Fibroblast of the aortic adventitia (primary cell): ENCODE measurements at regions not wholly inside any gene's neighbourhood (a gene's known extent, or its start where the extent isn't known, plus 50 kb on each side); places are given as distances from the start of the nearest gene placed in this dataset.
"Not testable (repeated sequence)": the region's sequence is repeated elsewhere in the genome, so short reads cannot be mapped to it uniquely, and the experiment has no call there.

Experiments
- DNase-seq: peaks from one replicate; pipeline ENCODE4 v3.0.0-alpha.2; 2010; ENCODE audit warnings: low read depth
- H3K4me3 ChIP-seq: 2 replicates; pipeline ENCODE4 v1.5.1; 2011; ENCODE audit warnings: low read depth, mild to moderate bottlenecking, control low read depth, low read length, moderate library complexity
- TF ChIP-seq, protein P1 (sequence below): IDR thresholded peaks from 2 replicates; pipeline ENCODE4 v1.5.1; 2011; ENCODE audit warnings: mild to moderate bottlenecking, low read length, control low read depth, inconsistent platforms; ENCODE audit not compliant: insufficient read depth

DNA sequence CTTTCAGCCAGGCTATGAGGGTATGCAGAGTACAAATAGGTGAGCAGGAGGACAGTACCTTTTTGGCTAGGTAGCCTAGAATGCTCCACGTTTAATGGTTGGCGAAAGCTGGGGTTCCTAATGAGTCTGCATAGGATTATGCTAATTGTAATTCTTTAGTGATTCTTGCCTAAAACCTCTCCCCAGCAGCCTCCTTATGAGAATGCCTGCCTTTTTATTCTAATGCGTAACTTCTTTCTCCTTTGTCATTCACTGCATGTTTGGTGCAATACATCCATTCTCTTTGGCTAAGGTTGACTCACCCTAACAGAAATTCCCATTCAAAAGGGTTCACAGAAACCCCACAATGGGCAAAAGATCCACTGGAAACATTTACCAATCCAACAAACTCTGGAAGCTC, 752.2 kb downstream of the FSCB start:
- no peak for DNase-seq
- TF ChIP-seq, protein P1, sequence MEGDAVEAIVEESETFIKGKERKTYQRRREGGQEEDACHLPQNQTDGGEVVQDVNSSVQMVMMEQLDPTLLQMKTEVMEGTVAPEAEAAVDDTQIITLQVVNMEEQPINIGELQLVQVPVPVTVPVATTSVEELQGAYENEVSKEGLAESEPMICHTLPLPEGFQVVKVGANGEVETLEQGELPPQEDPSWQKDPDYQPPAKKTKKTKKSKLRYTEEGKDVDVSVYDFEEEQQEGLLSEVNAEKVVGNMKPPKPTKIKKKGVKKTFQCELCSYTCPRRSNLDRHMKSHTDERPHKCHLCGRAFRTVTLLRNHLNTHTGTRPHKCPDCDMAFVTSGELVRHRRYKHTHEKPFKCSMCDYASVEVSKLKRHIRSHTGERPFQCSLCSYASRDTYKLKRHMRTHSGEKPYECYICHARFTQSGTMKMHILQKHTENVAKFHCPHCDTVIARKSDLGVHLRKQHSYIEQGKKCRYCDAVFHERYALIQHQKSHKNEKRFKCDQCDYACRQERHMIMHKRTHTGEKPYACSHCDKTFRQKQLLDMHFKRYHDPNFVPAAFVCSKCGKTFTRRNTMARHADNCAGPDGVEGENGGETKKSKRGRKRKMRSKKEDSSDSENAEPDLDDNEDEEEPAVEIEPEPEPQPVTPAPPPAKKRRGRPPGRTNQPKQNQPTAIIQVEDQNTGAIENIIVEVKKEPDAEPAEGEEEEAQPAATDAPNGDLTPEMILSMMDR, result no peak
- no peak overlapping the region for H3K4me3 ChIP-seq

DNA sequence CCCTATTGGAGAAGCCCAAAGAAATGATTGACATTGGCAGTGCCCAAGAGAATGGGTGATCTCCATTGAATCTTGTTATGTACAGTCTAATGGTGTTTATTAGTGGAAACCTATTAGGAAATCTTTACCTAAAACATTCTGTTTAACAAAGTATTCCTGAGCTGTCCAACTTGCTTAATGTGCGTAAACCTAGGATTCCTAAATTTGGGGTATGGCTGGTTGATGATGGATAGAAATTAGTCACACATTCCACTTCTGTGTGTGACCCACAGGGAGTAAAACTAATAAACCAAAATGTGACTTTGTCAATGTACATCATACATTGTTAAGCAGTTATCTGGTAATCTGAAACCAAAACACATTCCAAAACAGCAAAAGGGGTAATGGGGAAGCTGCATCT, 761.3 kb downstream of the FSCB start:
- TF ChIP-seq, protein P1, result no peak
- H3K4me3 ChIP-seq, result no peak overlapping the region
- no peak for DNase-seq

DNA sequence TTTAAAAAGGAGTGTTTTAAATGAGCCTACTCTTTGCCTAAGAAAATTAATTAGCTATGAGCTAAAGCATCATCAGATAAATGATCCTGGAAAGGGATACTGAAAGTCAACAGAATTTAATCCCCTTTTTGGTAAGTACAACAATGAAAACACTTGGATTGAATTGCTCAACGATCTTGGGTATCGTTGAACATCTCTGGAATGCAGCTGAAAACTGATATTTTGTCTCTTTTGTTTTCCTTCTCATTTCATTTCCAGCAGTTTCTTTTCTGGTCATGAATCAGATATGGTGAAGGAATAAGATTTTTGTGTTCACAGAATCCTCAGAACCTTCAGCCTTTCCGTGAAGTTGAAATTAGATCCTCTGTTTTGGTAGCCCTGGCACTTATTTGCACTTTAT, 771.2 kb downstream of the FSCB start:
- TF ChIP-seq, protein P1, result no peak
- DNase-seq, result no peak

DNA sequence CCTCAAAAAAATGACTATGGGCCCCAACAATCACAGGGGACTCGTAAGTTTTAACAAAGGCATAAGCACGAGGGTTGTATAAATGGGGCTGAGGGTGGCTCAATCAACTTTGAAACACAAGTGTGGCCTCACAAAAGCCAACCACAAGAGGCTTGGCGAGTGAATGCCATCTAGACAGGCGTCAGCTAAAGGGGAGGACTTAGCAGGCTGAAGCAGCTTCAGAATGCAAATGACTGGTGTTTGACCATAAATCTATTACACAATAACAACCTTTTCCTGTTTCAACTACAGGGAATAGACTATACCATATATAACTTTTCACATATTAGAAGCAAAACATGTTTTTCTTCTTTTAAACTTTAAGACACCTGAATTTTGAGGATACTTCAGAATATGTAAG, 777.9 kb downstream of the FSCB start:
- no peak for DNase-seq
- TF ChIP-seq, protein P1, result no peak
- H3K4me3 ChIP-seq, result no peak overlapping the region

More for the DNA sequence above, 771.2 kb downstream of the FSCB start:
- H3K4me3 ChIP-seq, result no peak overlapping the region

DNA sequence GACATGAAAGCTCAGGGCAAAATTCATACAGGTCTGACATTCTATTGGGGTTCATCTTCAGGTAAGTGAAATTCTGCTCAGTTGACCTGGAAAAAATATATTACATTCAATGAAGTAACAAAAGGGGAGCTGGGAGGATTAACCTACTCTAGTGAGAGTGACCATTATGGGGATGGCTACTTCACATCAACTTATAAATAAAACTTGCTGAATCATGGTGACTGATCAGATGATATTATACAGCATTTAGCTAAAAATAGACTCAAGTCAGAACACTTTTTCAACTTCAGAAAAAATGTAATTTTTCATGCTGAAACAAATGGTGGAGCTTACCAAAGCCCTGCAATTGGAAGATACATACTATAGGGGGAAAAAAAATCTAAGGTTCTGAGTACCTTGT, 800.2 kb downstream of the FSCB start:
- no peak overlapping the region for H3K4me3 ChIP-seq
- TF ChIP-seq, protein P1, result no peak
- peak; percentile 66 for DNase-seq

DNA sequence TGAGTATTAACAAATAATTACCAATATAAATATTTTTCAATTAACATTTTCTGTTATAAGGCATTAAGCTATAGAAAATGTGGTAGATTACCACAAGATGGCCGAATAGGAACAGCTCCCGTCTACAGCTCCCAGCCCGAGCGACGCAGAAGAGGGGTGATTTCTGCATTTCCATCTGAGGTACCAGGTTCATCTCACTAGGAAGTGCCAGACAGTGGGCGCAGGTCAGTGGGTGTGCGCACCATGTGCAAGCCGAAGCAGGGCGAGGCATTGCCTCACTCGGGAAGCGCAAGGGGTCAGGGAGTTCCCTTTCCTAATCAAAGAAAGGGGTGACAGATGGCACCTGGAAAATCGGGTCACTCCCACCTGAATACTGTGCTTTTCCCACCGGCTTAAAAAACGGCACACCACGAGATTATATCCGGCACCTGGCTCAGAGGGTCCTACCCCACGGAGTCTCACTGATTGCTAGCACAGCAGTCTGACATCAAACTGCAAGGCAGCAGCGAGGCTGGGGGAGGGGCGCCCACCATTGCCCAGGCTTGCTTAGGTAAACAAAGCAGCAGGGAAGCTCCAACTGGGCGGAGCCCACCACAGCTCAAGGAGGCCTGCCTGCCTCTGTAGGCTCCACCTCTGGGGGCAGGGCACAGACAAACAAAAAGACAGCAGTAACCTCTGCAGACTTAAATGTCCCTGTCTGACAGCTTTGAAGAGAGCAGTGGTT, 808.4 kb downstream of the FSCB start:
- DNase-seq, H3K4me3 ChIP-seq: not testable (repeated sequence)

DNA sequence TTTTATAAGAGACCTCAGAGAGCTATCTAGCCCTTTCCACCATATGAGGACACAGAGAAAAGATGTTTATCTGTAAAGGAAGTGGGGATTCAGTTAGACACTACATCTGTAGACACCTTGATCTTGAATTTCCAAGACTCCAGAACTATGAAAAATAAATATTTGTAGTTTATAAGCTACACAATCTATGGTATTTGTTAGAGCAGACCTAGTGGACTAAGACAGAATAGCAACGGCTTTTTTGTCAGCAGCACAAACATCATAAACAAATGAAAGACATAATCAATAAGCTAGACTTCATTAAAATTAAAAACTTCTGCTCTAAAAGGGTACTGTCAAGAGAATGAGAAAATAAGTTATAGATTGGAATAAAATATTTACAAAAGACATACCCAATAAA, 810.1 kb downstream of the FSCB start:
- TF ChIP-seq, protein P1, result no peak
- H3K4me3 ChIP-seq, result no peak overlapping the region
- DNase-seq, result no peak
